ENCODE measurements at regions not wholly inside any gene's neighbourhood (a gene's known extent, or its start where the extent isn't known, plus 50 kb on each side); places are given as distances from the start of the nearest gene placed in this dataset.

DNA sequence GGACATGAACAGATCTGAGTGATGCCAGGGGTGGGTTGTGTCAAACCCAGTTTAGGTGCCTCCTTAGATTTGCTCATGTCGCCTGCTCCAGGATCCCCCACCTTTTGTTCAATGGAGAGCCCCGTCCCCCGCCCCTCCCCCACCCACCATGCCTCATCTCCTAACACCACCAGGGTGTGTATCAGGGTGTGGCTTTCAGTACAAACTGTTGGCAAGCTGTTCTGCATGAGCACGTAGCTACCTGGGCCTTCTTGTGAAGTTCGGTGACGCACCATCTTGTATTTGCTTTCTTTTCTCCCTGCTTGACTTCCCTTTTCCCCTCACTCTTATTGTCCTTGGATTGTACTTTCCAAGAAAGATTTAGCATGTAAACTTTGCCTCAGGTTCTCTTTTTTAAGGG lies 94.8 kb downstream of the EBNA1BP2 start:
- no peak overlapping the region for H3K27ac ChIP-seq
- peaks cover 12 to 15% (median 13%) of the 10 kb centered on the region in 10 experiments for H3K4me1 ChIP-seq
- no peak overlapping the region for H3K4me3 ChIP-seq
- H3K4me2 ChIP-seq, result no peak overlapping the region
- no peaks in the 10 kb centered on the region for H3K36me3 ChIP-seq
- H4K20me1 ChIP-seq, result no peaks in the 10 kb centered on the region
- no peak for TF ChIP-seq Cebpa-rat (IDR thresholded peaks at IDR 0.05)
- no peaks in the 10 kb centered on the region for H3K27me3 ChIP-seq
- no peaks in the 10 kb centered on the region for H3K9me3 ChIP-seq (replicated peaks in 1 of 11)
- no peak overlapping the region for H3K9ac ChIP-seq

DNA sequence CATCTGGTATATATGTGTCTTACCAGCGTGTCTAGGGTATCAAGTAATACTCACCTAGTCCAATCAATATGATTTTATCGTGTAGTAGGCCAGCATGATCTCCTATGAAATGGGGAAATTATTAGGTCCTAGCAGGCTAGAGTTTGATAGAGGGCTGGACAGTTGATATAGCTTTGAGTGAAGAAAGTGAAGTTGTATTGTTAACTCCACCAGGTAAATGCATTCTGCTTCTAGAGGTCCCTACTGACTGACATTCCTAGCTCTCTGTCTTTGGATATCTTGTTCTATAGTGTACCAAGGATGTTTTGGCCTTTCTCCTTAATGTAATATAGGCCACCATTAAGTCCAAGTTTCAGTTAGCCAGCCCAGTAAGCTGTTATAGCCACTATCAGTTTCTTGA lies 97.4 kb downstream of the EBNA1BP2 start:
- TF ChIP-seq Cebpa-rat (IDR thresholded peaks at IDR 0.05), result no peak
- no peak overlapping the region for H3K4me3 ChIP-seq
- H3K9ac ChIP-seq, result no peak overlapping the region; a peak in 1 of 22 replicates
- no peaks in the 10 kb centered on the region for H3K9me3 ChIP-seq (replicated peaks in 1 of 11)
- H4K20me1 ChIP-seq, result no peaks in the 10 kb centered on the region
- H3K36me3 ChIP-seq, result no peaks in the 10 kb centered on the region
- H3K4me2 ChIP-seq, result no peak overlapping the region
- H3K27me3 ChIP-seq, result no peaks in the 10 kb centered on the region
- H3K4me1 ChIP-seq, result peaks cover 13 to 27% (median 21%) of the 10 kb centered on the region in 10 experiments
- no peak overlapping the region for H3K27ac ChIP-seq

DNA sequence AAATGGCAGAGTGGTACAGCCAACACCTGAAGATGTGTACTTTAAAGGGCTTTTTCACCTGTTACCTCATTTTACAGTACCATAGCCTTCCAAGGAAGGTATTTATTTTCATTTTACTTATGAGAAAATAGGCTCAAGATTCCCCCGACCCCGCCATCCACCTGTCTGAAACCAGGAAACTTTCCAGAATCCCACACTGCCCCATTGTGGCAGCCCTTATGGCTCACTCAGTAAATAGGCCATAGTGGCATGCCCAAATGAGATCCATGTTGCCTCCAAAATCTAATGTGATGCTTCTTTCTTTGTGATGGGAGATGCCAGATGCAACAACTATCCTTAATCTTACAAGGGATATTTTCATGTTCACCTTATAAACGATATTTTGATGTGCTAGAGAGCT lies 97.8 kb downstream of the EBNA1BP2 start:
- H3K27me3 ChIP-seq, result no peaks in the 10 kb centered on the region
- TF ChIP-seq Cebpa-rat (IDR thresholded peaks at IDR 0.05), result no peak
- H4K20me1 ChIP-seq, result no peaks in the 10 kb centered on the region
- H3K9ac ChIP-seq, result no peak overlapping the region; a peak in 1 of 22 replicates
- H3K4me2 ChIP-seq, result no peak overlapping the region
- H3K4me3 ChIP-seq, result no peak overlapping the region
- peaks cover 13 to 28% (median 21%) of the 10 kb centered on the region in 10 experiments for H3K4me1 ChIP-seq
- H3K36me3 ChIP-seq, result no peaks in the 10 kb centered on the region
- no peak overlapping the region for H3K27ac ChIP-seq
- no peaks in the 10 kb centered on the region for H3K9me3 ChIP-seq (replicated peaks in 1 of 11)

DNA sequence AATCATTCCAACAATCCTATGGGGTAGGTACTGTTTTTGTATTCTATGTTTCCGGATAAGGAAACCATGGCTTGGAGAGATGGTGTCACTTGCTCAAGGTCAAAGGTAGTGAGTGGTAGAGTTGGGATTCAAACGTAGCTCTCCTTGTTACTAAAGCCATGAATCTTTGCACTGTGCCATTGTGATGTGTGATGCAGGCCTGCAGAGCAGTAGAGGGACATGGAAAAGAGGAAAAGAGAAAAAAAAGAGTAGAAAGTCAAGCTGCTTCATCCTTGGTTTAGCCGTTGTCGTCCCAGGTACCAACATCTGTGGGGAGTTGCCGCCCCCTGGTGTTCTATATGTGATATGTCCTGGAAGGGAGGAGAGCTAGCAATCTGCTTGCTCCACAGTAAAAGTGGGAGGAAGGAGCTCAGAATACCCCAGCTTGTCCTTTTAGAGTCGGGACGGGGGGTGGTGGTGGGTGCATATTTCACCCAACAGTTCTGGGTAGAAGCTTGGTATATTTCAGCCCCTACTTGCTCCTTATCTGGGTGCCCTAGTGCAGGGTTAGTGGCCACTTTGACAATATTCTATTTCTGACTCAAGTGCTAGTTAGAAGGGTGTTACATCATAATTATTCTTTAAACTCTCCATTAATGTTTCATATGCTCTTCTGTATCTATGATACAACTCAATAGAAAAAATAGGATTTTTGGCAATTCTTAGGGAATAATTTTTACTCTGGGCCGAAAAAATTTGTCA lies 98.4 kb downstream of the EBNA1BP2 start:
- Histone ChIP-seq H3K4me2 (peak overlapping the region; percentile 34 to 80 (median 64); a peak in 17 of 22 replicates), H3K9ac (peak overlapping the region in 1 of 11 experiments; percentile 36; a peak in 1 of 22 replicates), H3K4me1 (peaks cover 18 to 32% (median 24%) of the 10 kb centered on the region in 10 experiments)

DNA sequence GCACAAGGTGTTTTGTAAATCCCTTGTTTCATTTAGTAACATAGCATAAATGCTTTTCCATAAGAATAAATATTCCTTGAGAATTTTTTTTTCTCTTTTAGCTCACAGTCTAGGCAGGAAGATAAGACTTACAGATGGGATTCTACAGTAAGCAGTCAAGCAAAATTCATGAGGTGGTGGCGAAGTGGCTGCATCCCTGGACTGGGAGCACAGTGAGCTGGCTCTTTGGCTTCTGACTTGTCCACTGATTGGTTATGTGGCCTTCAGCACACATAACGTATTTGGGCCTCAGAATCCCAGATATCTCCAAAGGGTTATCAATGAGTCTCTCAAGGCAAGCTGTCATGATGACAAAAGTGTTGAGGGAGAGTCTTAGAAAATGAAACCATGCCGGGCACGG lies 99.8 kb downstream of the EBNA1BP2 start:
- Histone ChIP-seq H3K4me3 (no peak overlapping the region), H3K9ac (peak overlapping the region in 3 of 11 experiments; percentile 14 to 29 (median 17); a peak in 2 of 22 replicates), H3K36me3 (no peaks in the 10 kb centered on the region), H3K4me2 (peak overlapping the region; percentile 34 to 80 (median 64)), H3K9me3 (replicated peaks in 1 of 11) (no peaks in the 10 kb centered on the region), H3K4me1 (peaks cover 25 to 42% (median 32%) of the 10 kb centered on the region in 10 experiments), H3K27ac (peak overlapping the region in 5 of 11 experiments; percentile 23 to 67 (median 43); a peak in 6 of 22 replicates), H3K27me3 (peaks cover 5 to 18% (median 14%) of the 10 kb centered on the region in 11 experiments; a peak in 14 of 22 replicates), H4K20me1 (no peaks in the 10 kb centered on the region; a peak in 1 of 22 replicates)
- no peak for TF ChIP-seq Cebpa-rat (IDR thresholded peaks at IDR 0.05)

More for the DNA sequence above, 98.4 kb downstream of the EBNA1BP2 start:
- H4K20me1 ChIP-seq, result no peaks in the 10 kb centered on the region; a peak in 1 of 22 replicates
- H3K4me3 ChIP-seq, result no peak overlapping the region
- no peak for TF ChIP-seq Cebpa-rat (IDR thresholded peaks at IDR 0.05)
- H3K36me3 ChIP-seq, result no peaks in the 10 kb centered on the region
- no peaks in the 10 kb centered on the region for H3K9me3 ChIP-seq (replicated peaks in 1 of 11)
- H3K27me3 ChIP-seq, result peaks cover 0 to 5% (median 4%) of the 10 kb centered on the region in 11 experiments; a peak in 13 of 22 replicates
- H3K27ac ChIP-seq, result peak overlapping the region in 6 of 11 experiments; percentile 26 to 67 (median 41); a peak in 7 of 22 replicates

DNA sequence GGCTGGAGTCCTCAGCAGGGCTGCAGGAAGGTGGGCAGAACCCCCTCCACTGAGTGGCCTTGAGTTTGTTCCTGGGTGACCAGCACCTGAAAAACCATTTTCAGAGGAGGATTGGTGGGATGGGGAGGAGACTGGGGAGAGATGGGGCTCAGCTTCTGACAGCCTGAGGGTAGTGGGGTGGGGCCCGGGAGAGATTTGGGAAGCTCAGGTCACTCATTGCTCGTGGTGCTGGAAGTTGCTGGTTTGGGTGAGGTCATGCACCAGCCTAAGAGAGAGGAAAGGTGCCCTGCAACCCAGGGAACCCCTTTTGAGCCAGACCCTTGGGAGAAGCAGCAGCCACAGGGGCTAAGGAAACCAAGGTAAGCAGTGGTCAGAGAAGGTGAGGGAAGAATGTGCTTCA lies 100.8 kb downstream of the EBNA1BP2 start:
- Histone ChIP-seq H3K27me3 (peaks cover 5 to 19% (median 16%) of the 10 kb centered on the region in 11 experiments; a peak in 14 of 22 replicates), H3K4me3 (no peak overlapping the region), H3K4me2 (peak overlapping the region in 5 of 11 experiments; percentile 2 to 80 (median 13); a peak in 7 of 22 replicates), H3K27ac (no peak overlapping the region), H3K9me3 (replicated peaks in 1 of 11) (no peaks in the 10 kb centered on the region), H3K36me3 (no peaks in the 10 kb centered on the region), H3K4me1 (peaks cover 26 to 42% (median 33%) of the 10 kb centered on the region in 10 experiments), H4K20me1 (no peaks in the 10 kb centered on the region; a peak in 1 of 22 replicates), H3K9ac (no peak overlapping the region)
- TF ChIP-seq Cebpa-rat (IDR thresholded peaks at IDR 0.05), result no peak

DNA sequence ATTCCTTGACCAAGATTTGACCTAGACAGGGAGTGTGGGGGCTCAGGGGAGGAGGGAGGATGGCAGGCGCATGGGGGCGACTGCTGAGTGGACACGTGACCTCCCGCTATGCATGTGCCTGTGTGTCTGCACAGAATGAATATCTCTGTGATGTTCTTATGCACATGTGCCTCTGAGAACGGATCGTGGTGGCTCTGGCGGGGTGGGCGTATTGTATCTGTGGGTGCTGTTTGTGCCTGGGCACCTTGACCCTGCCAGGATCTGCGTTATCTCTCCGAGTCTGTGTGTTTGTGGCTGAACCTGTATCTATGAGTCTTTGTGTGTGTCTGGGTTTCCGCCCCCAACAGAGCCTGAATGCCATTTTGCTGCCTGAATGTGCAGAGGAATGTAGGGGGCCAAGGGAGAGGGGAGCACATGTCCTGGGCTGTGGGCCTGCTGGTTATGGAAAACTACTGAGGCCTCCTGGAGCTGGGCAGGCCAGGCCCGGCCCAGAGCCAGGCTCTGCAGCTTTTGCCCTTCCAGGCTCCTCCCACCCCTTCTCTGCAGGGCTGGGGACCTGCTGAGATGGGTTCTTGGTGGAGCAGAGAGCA lies 102.5 kb downstream of the EBNA1BP2 start:
- Histone ChIP-seq H3K4me3 (no peak overlapping the region), H3K9ac (no peak overlapping the region), H4K20me1 (no peaks in the 10 kb centered on the region; a peak in 1 of 22 replicates), H3K27me3 (peaks cover 5 to 19% (median 16%) of the 10 kb centered on the region in 11 experiments; a peak in 14 of 22 replicates), H3K36me3 (no peaks in the 10 kb centered on the region), H3K27ac (no peak overlapping the region), H3K4me2 (peak overlapping the region in 2 of 11 experiments; percentile 11 to 81; a peak in 1 of 22 replicates), H3K4me1 (peaks cover 31 to 42% (median 37%) of the 10 kb centered on the region in 10 experiments), H3K9me3 (replicated peaks in 1 of 11) (no peaks in the 10 kb centered on the region)
- no peak for TF ChIP-seq Cebpa-rat (IDR thresholded peaks at IDR 0.05)

DNA sequence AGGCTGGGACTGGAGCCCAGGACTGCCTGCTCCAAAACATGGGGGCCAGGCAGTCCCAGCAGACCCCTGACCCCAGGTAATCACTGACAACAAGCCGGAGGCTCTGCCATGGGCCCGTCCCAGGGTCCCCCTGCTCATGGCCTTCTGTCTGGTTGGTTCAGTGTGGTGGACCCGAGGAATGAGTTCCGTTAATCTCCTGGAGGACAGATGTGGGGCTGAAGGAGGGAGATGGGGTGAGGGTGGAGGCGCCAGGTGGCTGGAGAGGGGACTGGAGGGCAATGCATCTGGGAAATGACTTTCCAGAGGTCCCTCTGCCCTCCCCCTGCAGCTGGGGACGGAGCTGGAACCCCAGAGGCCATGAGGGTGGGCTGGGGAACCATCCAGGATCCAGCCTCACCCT lies 103.2 kb downstream of the EBNA1BP2 start:
- H3K27ac ChIP-seq, result 0 out of 22 replicates have a peak overlapping the region, but pooled peaks of 1 of the 11 experiments have one; percentile 38
- peaks cover 5 to 19% (median 16%) of the 10 kb centered on the region in 11 experiments; a peak in 14 of 22 replicates for H3K27me3 ChIP-seq
- H3K4me1 ChIP-seq, result peaks cover 31 to 42% (median 37%) of the 10 kb centered on the region in 10 experiments
- no peaks in the 10 kb centered on the region; a peak in 1 of 22 replicates for H4K20me1 ChIP-seq
- peak overlapping the region; percentile 75 to 89 (median 81); a peak in 21 of 22 replicates for H3K4me2 ChIP-seq
- no peak overlapping the region for H3K9ac ChIP-seq
- no peaks in the 10 kb centered on the region for H3K36me3 ChIP-seq
- H3K9me3 ChIP-seq (replicated peaks in 1 of 11), result no peaks in the 10 kb centered on the region
- H3K4me3 ChIP-seq, result no peak overlapping the region; a peak in 1 of 20 replicates
- no peak for TF ChIP-seq Cebpa-rat (IDR thresholded peaks at IDR 0.05)
